Right atrium auricular region (tissue), 2 donors: ENCODE measurements at regions not wholly inside any gene's neighbourhood (a gene's known extent, or its start where the extent isn't known, plus 50 kb on each side); places are given as distances from the start of the nearest gene placed in this dataset.
"Not testable (repeated sequence)": the region's sequence is repeated elsewhere in the genome, so short reads cannot be mapped to it uniquely, and the experiment has no call there.

Experiments used
- DNase-seq: peaks from one replicate; pipeline ENCODE4 v3.0.0-alpha.2; 2019; ENCODE audit warnings: low spot score
- H3K27ac ChIP-seq, 2 donors: fragments of 200-600 bp; sonication (generic); 1 replicate in 1 of 2; 2 replicates in 1 of 2; pipeline ENCODE4 v1.5.1; 2016 to 2019
- H3K27me3 ChIP-seq, 2 donors: fragments of 200-600 bp; sonication (generic); one replicate each; pipeline versions ENCODE4 v1.5.1 to v1.6.0; 2017 to 2019
- H3K36me3 ChIP-seq: fragments of 200-600 bp; sonication (generic); one replicate; pipeline ENCODE4 v1.5.1; 2016
- H3K4me1 ChIP-seq, 2 donors: fragments of 200-600 bp; sonication (generic); one replicate each; pipeline versions ENCODE4 v1.5.1 to v1.6.0; 2017 to 2019
- H3K4me3 ChIP-seq, 2 donors: fragments of 200-600 bp; sonication (generic); 1 replicate in 1 of 2; 2 replicates in 1 of 2; pipeline ENCODE4 v1.5.1; 2017 to 2019; ENCODE audit warnings: mild to moderate bottlenecking in 1 of 2, moderate library complexity in 1 of 2
- H3K9me3 ChIP-seq, 2 donors: fragments of 200-600 bp; sonication (generic); one replicate each; pipeline ENCODE4 v1.5.1; 2019
- TF ChIP-seq, protein P1 (sequence below), 2 donors: fragments of 200-600 bp; sonication (generic); IDR thresholded peaks; one replicate each; pipeline ENCODE4 v1.5.1; 2019; ENCODE audit warnings: antibody characterized with exemption in 2 of 2

DNA sequence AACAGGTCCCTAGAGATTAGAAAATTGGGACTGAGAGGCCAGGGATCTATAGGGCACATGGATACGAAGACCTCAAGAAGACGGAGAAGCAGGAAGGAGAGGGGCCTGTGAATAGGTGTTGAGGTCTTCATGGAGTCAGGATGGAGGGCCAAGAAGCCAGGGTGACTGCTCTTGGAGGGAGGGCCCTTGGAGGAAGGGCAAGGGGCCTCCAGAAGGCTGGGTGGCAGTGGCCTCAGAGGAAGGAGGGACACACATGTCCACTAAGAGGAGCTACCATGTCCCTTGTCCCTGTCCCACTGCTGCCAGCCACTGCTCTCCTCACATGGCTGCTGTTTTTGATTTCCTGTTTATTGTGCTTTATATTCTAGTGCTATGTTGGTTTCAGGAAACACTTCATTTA, 589.5 kb upstream of the B3GAT1 start:
- H3K4me1 ChIP-seq = no peaks in the 10 kb centered on the region
- no peaks in the 10 kb centered on the region for H3K27me3 ChIP-seq
- TF ChIP-seq, protein P1, sequence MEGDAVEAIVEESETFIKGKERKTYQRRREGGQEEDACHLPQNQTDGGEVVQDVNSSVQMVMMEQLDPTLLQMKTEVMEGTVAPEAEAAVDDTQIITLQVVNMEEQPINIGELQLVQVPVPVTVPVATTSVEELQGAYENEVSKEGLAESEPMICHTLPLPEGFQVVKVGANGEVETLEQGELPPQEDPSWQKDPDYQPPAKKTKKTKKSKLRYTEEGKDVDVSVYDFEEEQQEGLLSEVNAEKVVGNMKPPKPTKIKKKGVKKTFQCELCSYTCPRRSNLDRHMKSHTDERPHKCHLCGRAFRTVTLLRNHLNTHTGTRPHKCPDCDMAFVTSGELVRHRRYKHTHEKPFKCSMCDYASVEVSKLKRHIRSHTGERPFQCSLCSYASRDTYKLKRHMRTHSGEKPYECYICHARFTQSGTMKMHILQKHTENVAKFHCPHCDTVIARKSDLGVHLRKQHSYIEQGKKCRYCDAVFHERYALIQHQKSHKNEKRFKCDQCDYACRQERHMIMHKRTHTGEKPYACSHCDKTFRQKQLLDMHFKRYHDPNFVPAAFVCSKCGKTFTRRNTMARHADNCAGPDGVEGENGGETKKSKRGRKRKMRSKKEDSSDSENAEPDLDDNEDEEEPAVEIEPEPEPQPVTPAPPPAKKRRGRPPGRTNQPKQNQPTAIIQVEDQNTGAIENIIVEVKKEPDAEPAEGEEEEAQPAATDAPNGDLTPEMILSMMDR (IDR thresholded peaks at IDR 0.05) = no peak
- H3K9me3 ChIP-seq = no peaks in the 10 kb centered on the region
- DNase-seq = no peak
- H3K27ac ChIP-seq = no peak overlapping the region
- H3K36me3 ChIP-seq = no peaks in the 10 kb centered on the region
- no peak overlapping the region for H3K4me3 ChIP-seq

DNA sequence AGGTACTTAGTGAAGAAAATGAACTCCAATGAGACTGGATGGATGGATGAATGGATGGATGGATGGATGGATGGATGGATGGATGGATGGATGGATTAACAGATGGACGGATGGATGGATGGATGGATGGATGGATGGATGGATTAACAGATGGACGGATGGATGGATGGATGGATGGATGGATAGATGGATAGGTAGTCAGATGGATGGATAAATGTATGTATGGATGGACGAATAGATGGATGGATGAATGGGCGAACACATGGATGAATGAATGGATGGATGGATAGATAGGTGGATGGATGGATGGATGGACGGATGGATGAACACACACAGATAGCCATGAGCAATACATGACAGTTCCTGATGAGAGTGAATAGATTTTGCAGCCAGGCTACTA, 589.0 kb upstream of the B3GAT1 start:
- H3K9me3 ChIP-seq, H3K36me3 ChIP-seq, H3K4me1 ChIP-seq, H3K27me3 ChIP-seq, H3K27ac ChIP-seq, H3K4me3 ChIP-seq, DNase-seq: not testable (repeated sequence)

DNA sequence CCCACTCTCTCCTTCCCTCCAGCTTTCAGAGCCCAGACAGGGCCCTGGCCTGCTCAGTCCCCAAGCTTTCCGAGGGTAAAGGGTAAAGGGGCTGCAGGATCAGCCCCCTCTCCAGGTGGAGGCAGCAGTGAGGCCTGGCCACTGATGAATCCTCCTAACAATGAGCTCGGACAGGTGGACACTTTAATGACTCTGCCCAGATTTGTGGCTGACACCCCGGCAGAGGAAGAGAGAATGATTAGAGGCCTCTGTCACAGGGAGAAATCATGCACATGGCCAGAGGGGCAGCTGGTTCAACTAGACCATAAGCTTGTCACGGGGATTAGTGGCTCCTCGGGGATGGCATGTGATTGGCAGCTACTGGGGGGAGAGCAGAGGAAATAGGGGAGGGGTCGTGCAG, 587.5 kb upstream of the B3GAT1 start:
- DNase-seq = peak; percentile 32
- no peak overlapping the region for H3K4me3 ChIP-seq
- H3K36me3 ChIP-seq = no peaks in the 10 kb centered on the region
- no peak overlapping the region for H3K27ac ChIP-seq
- H3K27me3 ChIP-seq = no peaks in the 10 kb centered on the region
- no peaks in the 10 kb centered on the region for H3K4me1 ChIP-seq
- H3K9me3 ChIP-seq = no peaks in the 10 kb centered on the region
- TF ChIP-seq, protein P1 (IDR thresholded peaks at IDR 0.05) = no peak

DNA sequence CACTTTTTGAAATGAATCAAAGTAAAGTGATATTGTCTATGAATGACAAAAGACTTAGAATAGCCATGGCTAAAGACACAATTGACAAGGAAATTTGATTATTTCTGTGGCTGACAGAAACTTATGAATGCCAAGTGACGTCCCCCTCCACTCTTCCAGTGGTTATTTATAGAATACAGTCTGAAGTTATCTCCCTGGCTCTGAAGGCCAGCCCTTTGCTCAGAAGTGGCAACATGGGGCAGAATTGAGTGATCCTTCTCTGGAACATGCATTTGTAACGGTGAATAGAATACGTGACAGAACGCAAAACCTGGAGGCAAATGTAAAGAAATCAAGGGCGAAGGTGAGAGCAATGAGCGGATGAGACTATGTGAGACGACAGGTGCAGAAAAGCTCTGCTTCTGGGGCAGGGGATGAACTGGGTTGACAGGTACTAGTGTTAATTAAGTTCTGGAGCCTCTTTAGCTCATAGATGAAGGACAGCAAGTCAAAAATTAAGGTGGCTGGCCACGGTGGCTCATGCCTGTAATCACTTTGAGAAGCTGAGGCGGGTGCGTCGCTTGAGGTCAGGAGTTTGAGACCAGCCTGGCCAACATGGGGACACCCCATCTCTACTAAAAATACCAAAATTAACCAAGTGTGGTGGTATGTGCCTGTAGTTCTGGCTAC, 585.7 kb upstream of the B3GAT1 start:
- DNase-seq = peak; percentile 44

DNA sequence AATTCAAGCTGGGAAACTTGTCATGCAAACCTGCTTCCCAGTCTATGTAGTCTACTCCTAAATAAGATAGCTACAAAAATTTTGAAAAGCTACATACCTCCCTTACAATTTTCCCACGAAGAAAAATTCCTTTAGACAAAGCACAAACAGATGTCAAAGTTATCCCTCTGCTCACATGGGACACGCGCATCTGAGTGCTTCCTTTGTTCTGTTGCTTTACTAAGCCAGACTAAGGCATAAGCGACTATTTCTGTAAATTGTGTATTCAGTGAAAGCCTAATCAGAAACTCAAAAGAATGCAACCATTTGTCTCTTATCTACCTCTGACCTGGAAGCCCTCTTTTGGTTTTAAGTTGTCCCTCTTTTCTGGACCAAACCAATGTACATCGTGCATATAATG, 583.7 kb upstream of the B3GAT1 start:
- Histone ChIP-seq H3K27ac (no peak overlapping the region), H3K9me3 (no peaks in the 10 kb centered on the region), H3K27me3 (no peaks in the 10 kb centered on the region), H3K4me3 (no peak overlapping the region), H3K36me3 (no peaks in the 10 kb centered on the region), H3K4me1 (no peaks in the 10 kb centered on the region)
- no peak for DNase-seq
- TF ChIP-seq, protein P1 (IDR thresholded peaks at IDR 0.05) = no peak

More for the DNA sequence above, 585.7 kb upstream of the B3GAT1 start:
- TF ChIP-seq, protein P1 (IDR thresholded peaks at IDR 0.05) = no peak
- no peak overlapping the region for H3K4me3 ChIP-seq
- H3K36me3 ChIP-seq = no peaks in the 10 kb centered on the region
- H3K27ac ChIP-seq = no peak overlapping the region
- no peaks in the 10 kb centered on the region for H3K4me1 ChIP-seq
- H3K27me3 ChIP-seq = no peaks in the 10 kb centered on the region
- no peaks in the 10 kb centered on the region for H3K9me3 ChIP-seq

DNA sequence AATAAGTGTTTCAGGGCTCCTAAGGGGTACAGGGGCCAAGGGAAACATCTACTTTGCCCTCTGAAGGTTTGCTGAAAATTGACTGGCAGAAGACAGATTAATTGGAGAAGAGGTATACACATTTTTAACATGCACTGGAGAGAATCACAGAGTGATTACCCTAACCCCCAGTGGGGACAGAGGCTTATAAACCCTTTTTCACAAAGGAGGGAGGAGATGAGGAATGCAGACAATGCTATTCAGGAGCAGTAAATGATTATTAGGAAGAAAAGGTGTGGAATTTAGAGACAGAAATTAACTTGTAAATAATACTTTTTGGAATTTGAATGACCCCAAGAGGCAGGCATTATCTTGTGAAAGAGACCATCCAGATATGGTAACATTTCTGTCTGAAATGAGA, 582.4 kb upstream of the B3GAT1 start:
- no peaks in the 10 kb centered on the region for H3K27me3 ChIP-seq
- H3K9me3 ChIP-seq = no peaks in the 10 kb centered on the region
- TF ChIP-seq, protein P1 (IDR thresholded peaks at IDR 0.05) = no peak
- no peak overlapping the region for H3K27ac ChIP-seq
- no peaks in the 10 kb centered on the region for H3K36me3 ChIP-seq
- no peaks in the 10 kb centered on the region for H3K4me1 ChIP-seq
- H3K4me3 ChIP-seq = no peak overlapping the region
- no peak for DNase-seq
